ENCODE measurements at regions not wholly inside any gene's neighbourhood (a gene's known extent, or its start where the extent isn't known, plus 50 kb on each side); places are given as distances from the start of the nearest gene placed in this dataset.

- Histone ChIP-seq H3K4me3 (ENCODE audit: low read depth, low read length) (no peak overlapping the region), H3K36me3 (ENCODE audit: control insufficient read depth, insufficient read depth, low read length) (no peaks in the 10 kb centered on the region), H3K27me3 (ENCODE audit: control insufficient read depth, insufficient read depth, low read length) (no peaks in the 10 kb centered on the region)
- no peak for DNase-seq (ENCODE audit: low read depth)
- CTCF ChIA-PET, result no interaction called here
- no peak for TF ChIP-seq CTCF (IDR thresholded peaks at IDR 0.05; ENCODE audit: insufficient read depth, low read depth, low read length)
- POLR2A ChIA-PET, result no interaction called here
Measured at GRCh38 chrY:15984651-15985398, 1460.5 kb downstream of the NLGN4Y start.

GRCh38 chrY:15996014-15996413, 1471.7 kb downstream of the NLGN4Y start:
- Histone ChIP-seq H3K27me3 (ENCODE audit: control insufficient read depth, insufficient read depth, low read length) (no peaks in the 10 kb centered on the region), H3K36me3 (ENCODE audit: control insufficient read depth, insufficient read depth, low read length) (no peaks in the 10 kb centered on the region), H3K4me3 (ENCODE audit: low read depth, low read length) (no peak overlapping the region)
- no peak for DNase-seq (ENCODE audit: low read depth)
- TF ChIP-seq CTCF (IDR thresholded peaks at IDR 0.05; ENCODE audit: insufficient read depth, low read depth, low read length), result no peak
- ChIA-PET CTCF (no interaction called here), POLR2A (no interaction called here)

- no peaks in the 10 kb centered on the region for H3K36me3 ChIP-seq (ENCODE audit: control insufficient read depth, insufficient read depth, low read length)
- DNase-seq (ENCODE audit: low read depth), result no peak
- H3K4me3 ChIP-seq (ENCODE audit: low read depth, low read length), result no peak overlapping the region
- ChIA-PET CTCF (no interaction called here), POLR2A (no interaction called here)
- TF ChIP-seq CTCF (IDR thresholded peaks at IDR 0.05; ENCODE audit: insufficient read depth, low read depth, low read length), result no peak
- H3K27me3 ChIP-seq (ENCODE audit: control insufficient read depth, insufficient read depth, low read length), result no peaks in the 10 kb centered on the region
Measured at GRCh38 chrY:16000751-16001150, 1476.4 kb downstream of the NLGN4Y start.

- POLR2A ChIA-PET, result no interaction called here
- DNase-seq (ENCODE audit: low read depth), result no peak
- no peak for TF ChIP-seq CTCF (IDR thresholded peaks at IDR 0.05; ENCODE audit: insufficient read depth, low read depth, low read length)
- Histone ChIP-seq H3K36me3 (ENCODE audit: control insufficient read depth, insufficient read depth, low read length) (no peaks in the 10 kb centered on the region), H3K27me3 (ENCODE audit: control insufficient read depth, insufficient read depth, low read length) (no peaks in the 10 kb centered on the region), H3K4me3 (ENCODE audit: low read depth, low read length) (no peak overlapping the region)
- CTCF ChIA-PET, result no interaction called here
Measured at GRCh38 chrY:16001896-16002295, 1477.6 kb downstream of the NLGN4Y start.

- POLR2A ChIA-PET, result no interaction called here
- no peaks in the 10 kb centered on the region for H3K36me3 ChIP-seq (ENCODE audit: control insufficient read depth, insufficient read depth, low read length)
- CTCF ChIA-PET, result no interaction called here
- DNase-seq (ENCODE audit: low read depth), result no peak
- no peak overlapping the region for H3K4me3 ChIP-seq (ENCODE audit: low read depth, low read length)
- TF ChIP-seq CTCF (IDR thresholded peaks at IDR 0.05; ENCODE audit: insufficient read depth, low read depth, low read length), result no peak
- no peaks in the 10 kb centered on the region for H3K27me3 ChIP-seq (ENCODE audit: control insufficient read depth, insufficient read depth, low read length)
Measured at GRCh38 chrY:16051908-16052643, 1527.7 kb downstream of the NLGN4Y start.
